ENCODE measurements at regions not wholly inside any gene's neighbourhood (a gene's known extent, or its start where the extent isn't known, plus 50 kb on each side); places are given as distances from the start of the nearest gene placed in this dataset.

- DNase-seq (ENCODE audit: low read depth) = no peak
Observed at GRCh38 chr7:25360451-25360850, 132.2 kb upstream of the NPVF start.

- no peak for DNase-seq (ENCODE audit: low read depth)
Observed at GRCh38 chr7:25361387-25361786, 133.1 kb upstream of the NPVF start.

GRCh38 chr7:25361863-25362262 is 133.6 kb upstream of the NPVF start:
- no peak for DNase-seq (ENCODE audit: low read depth)

- no peak for DNase-seq (ENCODE audit: low read depth)
Observed at GRCh38 chr7:25368599-25369201, 140.4 kb upstream of the NPVF start.

- DNase-seq (ENCODE audit: low read depth) = no peak
Observed at GRCh38 chr7:25369786-25370185, 141.5 kb upstream of the NPVF start.

GRCh38 chr7:25371972-25372371 is 143.7 kb upstream of the NPVF start:
- DNase-seq (ENCODE audit: low read depth) = no peak

- DNase-seq (ENCODE audit: low read depth) = no peak
Observed at GRCh38 chr7:25375805-25376600, 147.7 kb upstream of the NPVF start.

GRCh38 chr7:25379351-25380300 is 151.3 kb upstream of the NPVF start:
- DNase-seq (ENCODE audit: low read depth) = no peak

- no peak for DNase-seq (ENCODE audit: low read depth)
Observed at GRCh38 chr7:25381818-25382589, 153.7 kb upstream of the NPVF start.

- no peak for DNase-seq (ENCODE audit: low read depth)
Observed at GRCh38 chr7:25382869-25383268, 154.6 kb upstream of the NPVF start.

- DNase-seq (ENCODE audit: low read depth) = no peak
Observed at GRCh38 chr7:25383402-25383801, 155.1 kb upstream of the NPVF start.

GRCh38 chr7:25384788-25385505 is 156.7 kb upstream of the NPVF start:
- DNase-seq (ENCODE audit: low read depth) = no peak

GRCh38 chr7:25385506-25386136 is 157.3 kb upstream of the NPVF start:
- DNase-seq (ENCODE audit: low read depth) = no peak

GRCh38 chr7:25386311-25386744 is 158.0 kb upstream of the NPVF start:
- DNase-seq (ENCODE audit: low read depth) = no peak

- no peak for DNase-seq (ENCODE audit: low read depth)
Observed at GRCh38 chr7:25388681-25389080, 160.4 kb upstream of the NPVF start.

- no peak for DNase-seq (ENCODE audit: low read depth)
Observed at GRCh38 chr7:25389489-25390106, 161.3 kb upstream of the NPVF start.

- DNase-seq (ENCODE audit: low read depth) = no peak
Observed at GRCh38 chr7:25391295-25391861, 163.1 kb upstream of the NPVF start.

GRCh38 chr7:25391961-25392587 is 163.8 kb upstream of the NPVF start:
- DNase-seq (ENCODE audit: low read depth) = no peak

GRCh38 chr7:25392588-25393338 is 164.5 kb upstream of the NPVF start:
- no peak for DNase-seq (ENCODE audit: low read depth)

All from stimulated activated CD8-positive, alpha-beta memory T cell treated with anti-CD3 and anti-CD28 coated beads, Interleukin-7, amount 100 ng/mL, for 24 hours (primary cell).